ENCODE measurements at regions not wholly inside any gene's neighbourhood (a gene's known extent, or its start where the extent isn't known, plus 50 kb on each side); places are given as distances from the start of the nearest gene placed in this dataset.
"Not testable (repeated sequence)": the region's sequence is repeated elsewhere in the genome, so short reads cannot be mapped to it uniquely, and the experiment has no call there.

GRCh38 chr6:15017803-15018202, 228.1 kb upstream of the JARID2 start:
- no peak for TF ChIP-seq CTCF (IDR thresholded peaks at IDR 0.05; ENCODE audit: insufficient read depth, low read length, poor library complexity, severe bottlenecking)
- no peak for TF ChIP-seq EZH2phosphoT487 (conservative IDR thresholded peaks at IDR 0.05; ENCODE audit: low read length)
- Histone ChIP-seq H3K9me2 (replicated peaks; ENCODE audit: insufficient read depth, low read length) (no peaks in the 10 kb centered on the region), H3K4me2 (ENCODE audit: low read depth, low read length, poor library complexity, severe bottlenecking) (no peak overlapping the region), H3K4me3 (ENCODE audit: insufficient read depth, low read length, poor library complexity, severe bottlenecking) (no peak overlapping the region), H3K79me2 (ENCODE audit: insufficient read depth, low read length) (no peaks in the 10 kb centered on the region), H3K27me3 (ENCODE audit: low read length) (0 out of 2 replicates have a peak, but pooled peaks cover 2% of the 10 kb centered on the region), H3F3A (ENCODE audit: insufficient read depth) (no peaks in the 10 kb centered on the region), H3K36me3 (ENCODE audit: low read length) (no peaks in the 10 kb centered on the region), H3K9me3 (ENCODE audit: insufficient read depth, low read length) (0 out of 2 replicates have a peak, but pooled peaks cover 4% of the 10 kb centered on the region), H3K9ac (ENCODE audit: low read length) (no peak overlapping the region), H3K27ac (ENCODE audit: low read depth, low read length) (no peak overlapping the region), H2AFZ (ENCODE audit: low read depth, low read length, severe bottlenecking) (no peak overlapping the region), H4K20me1 (ENCODE audit: low read depth, low read length) (no peaks in the 10 kb centered on the region)

- H3K27ac ChIP-seq (ENCODE audit: low read depth, low read length), result no peak overlapping the region
- H3K4me3 ChIP-seq (ENCODE audit: insufficient read depth, low read length, poor library complexity, severe bottlenecking), result no peak overlapping the region
- TF ChIP-seq CTCF (IDR thresholded peaks at IDR 0.05; ENCODE audit: insufficient read depth, low read length, poor library complexity, severe bottlenecking), result no peak
- no peak for TF ChIP-seq EZH2phosphoT487 (conservative IDR thresholded peaks at IDR 0.05; ENCODE audit: low read length)
- H3K4me2 ChIP-seq (ENCODE audit: low read depth, low read length, poor library complexity, severe bottlenecking), result no peak overlapping the region
- no peaks in the 10 kb centered on the region for H4K20me1 ChIP-seq (ENCODE audit: low read depth, low read length)
- H3K27me3 ChIP-seq (ENCODE audit: low read length), result 0 out of 2 replicates have a peak, but pooled peaks cover 2% of the 10 kb centered on the region
- H3K36me3 ChIP-seq (ENCODE audit: low read length), result no peaks in the 10 kb centered on the region
- no peak overlapping the region for H2AFZ ChIP-seq (ENCODE audit: low read depth, low read length, severe bottlenecking)
- 0 out of 2 replicates have a peak, but pooled peaks cover 4% of the 10 kb centered on the region for H3K9me3 ChIP-seq (ENCODE audit: insufficient read depth, low read length)
- no peaks in the 10 kb centered on the region for H3F3A ChIP-seq (ENCODE audit: insufficient read depth)
- no peak overlapping the region for H3K9ac ChIP-seq (ENCODE audit: low read length)
- H3K9me2 ChIP-seq (replicated peaks; ENCODE audit: insufficient read depth, low read length), result no peaks in the 10 kb centered on the region
- H3K79me2 ChIP-seq (ENCODE audit: insufficient read depth, low read length), result no peaks in the 10 kb centered on the region
Measured at GRCh38 chr6:15020119-15020770, 225.6 kb upstream of the JARID2 start.

GRCh38 chr6:15021074-15021473, 224.8 kb upstream of the JARID2 start:
- H3K27me3 ChIP-seq (ENCODE audit: low read length), result 0 out of 2 replicates have a peak, but pooled peaks cover 2% of the 10 kb centered on the region
- no peaks in the 10 kb centered on the region for H3K36me3 ChIP-seq (ENCODE audit: low read length)
- no peak overlapping the region for H2AFZ ChIP-seq (ENCODE audit: low read depth, low read length, severe bottlenecking)
- H3K79me2 ChIP-seq (ENCODE audit: insufficient read depth, low read length), result no peaks in the 10 kb centered on the region
- no peaks in the 10 kb centered on the region for H3F3A ChIP-seq (ENCODE audit: insufficient read depth)
- H3K9me3 ChIP-seq (ENCODE audit: insufficient read depth, low read length), result 0 out of 2 replicates have a peak, but pooled peaks cover 4% of the 10 kb centered on the region
- no peak overlapping the region for H3K4me2 ChIP-seq (ENCODE audit: low read depth, low read length, poor library complexity, severe bottlenecking)
- no peaks in the 10 kb centered on the region for H4K20me1 ChIP-seq (ENCODE audit: low read depth, low read length)
- H3K9ac ChIP-seq (ENCODE audit: low read length), result no peak overlapping the region
- H3K9me2 ChIP-seq (replicated peaks; ENCODE audit: insufficient read depth, low read length), result no peaks in the 10 kb centered on the region
- TF ChIP-seq EZH2phosphoT487 (conservative IDR thresholded peaks at IDR 0.05; ENCODE audit: low read length) (no peak), CTCF (IDR thresholded peaks at IDR 0.05; ENCODE audit: insufficient read depth, low read length, poor library complexity, severe bottlenecking) (no peak)
- H3K4me3 ChIP-seq (ENCODE audit: insufficient read depth, low read length, poor library complexity, severe bottlenecking), result no peak overlapping the region
- H3K27ac ChIP-seq (ENCODE audit: low read depth, low read length), result no peak overlapping the region

- H3K79me2 ChIP-seq (ENCODE audit: insufficient read depth, low read length); H3K9me3 ChIP-seq (ENCODE audit: insufficient read depth, low read length); H3F3A ChIP-seq (ENCODE audit: insufficient read depth); H2AFZ ChIP-seq (ENCODE audit: low read depth, low read length, severe bottlenecking); H3K27ac ChIP-seq (ENCODE audit: low read depth, low read length); H3K4me2 ChIP-seq (ENCODE audit: low read depth, low read length, poor library complexity, severe bottlenecking); H3K36me3 ChIP-seq (ENCODE audit: low read length); H3K9me2 ChIP-seq (replicated peaks; ENCODE audit: insufficient read depth, low read length); H3K27me3 ChIP-seq (ENCODE audit: low read length); H3K9ac ChIP-seq (ENCODE audit: low read length); H4K20me1 ChIP-seq (ENCODE audit: low read depth, low read length); H3K4me3 ChIP-seq (ENCODE audit: insufficient read depth, low read length, poor library complexity, severe bottlenecking): not testable (repeated sequence)
Measured at GRCh38 chr6:15023018-15023417, 222.9 kb upstream of the JARID2 start.
